Activated T-cell treated with anti-CD3 and anti-CD28 coated beads for 24 hours (primary cell): ENCODE measurements at regions not wholly inside any gene's neighbourhood (a gene's known extent, or its start where the extent isn't known, plus 50 kb on each side); places are given as distances from the start of the nearest gene placed in this dataset.

ENCODE experiments used
- DNase-seq: peaks from one replicate; pipeline ENCODE4 v3.0.0-alpha.2; 2020; ENCODE audit warnings: low read depth

DNA sequence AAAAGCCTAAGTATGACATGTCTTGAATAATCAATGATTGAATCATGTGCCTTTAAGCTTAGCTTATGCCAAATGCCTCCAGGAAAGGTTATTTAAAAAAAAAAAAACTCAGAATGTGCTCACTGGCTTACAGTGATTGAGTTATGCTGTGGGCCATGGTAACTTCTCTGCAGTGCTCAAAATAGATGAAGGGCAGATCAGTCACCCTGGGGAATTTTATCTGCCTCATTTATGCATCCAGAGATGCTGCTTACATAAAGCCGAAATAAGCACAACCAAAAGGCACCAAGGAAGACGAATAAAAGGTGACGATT lies 118.7 kb upstream of the MDM1 start:
- peak; percentile 10 for DNase-seq

DNA sequence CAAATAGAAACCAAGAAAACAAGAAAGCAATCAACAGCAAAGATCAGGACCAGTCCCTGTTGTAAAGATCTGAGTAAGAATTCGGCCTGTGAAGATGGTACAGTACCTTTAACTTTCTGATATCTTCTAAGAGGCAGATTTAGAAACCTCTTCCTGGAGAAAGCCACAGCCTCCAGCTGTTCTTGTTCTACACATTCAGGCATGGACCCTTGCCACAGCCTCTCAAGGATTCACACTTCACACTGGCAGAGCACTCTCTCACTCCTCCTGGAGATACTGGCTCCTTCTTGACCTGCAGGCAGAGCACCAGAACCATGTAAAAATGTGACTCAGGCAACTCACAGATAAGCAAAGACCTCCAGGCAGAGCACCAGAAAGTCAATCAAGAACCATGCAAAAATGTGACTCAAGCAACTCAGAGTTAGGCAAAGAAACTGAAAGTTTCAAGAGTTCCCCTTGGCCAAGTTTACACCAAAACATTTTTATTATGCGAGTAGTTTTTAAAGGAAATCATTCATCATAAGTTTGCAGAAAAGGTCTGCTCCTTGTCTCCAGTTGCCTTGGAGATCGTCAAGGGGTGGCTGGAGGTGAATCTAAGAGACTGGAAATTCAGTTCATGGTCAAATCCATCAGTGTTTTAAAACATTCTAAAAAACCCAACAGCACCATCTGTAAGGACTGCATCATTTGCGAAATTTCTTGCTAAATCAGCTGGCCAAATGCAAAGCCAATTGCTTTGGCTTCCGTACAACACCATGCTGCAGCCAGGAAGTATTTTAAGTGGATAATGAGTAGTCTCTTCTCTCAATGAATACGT lies 119.3 kb upstream of the MDM1 start:
- DNase-seq = peak; percentile 28

DNA sequence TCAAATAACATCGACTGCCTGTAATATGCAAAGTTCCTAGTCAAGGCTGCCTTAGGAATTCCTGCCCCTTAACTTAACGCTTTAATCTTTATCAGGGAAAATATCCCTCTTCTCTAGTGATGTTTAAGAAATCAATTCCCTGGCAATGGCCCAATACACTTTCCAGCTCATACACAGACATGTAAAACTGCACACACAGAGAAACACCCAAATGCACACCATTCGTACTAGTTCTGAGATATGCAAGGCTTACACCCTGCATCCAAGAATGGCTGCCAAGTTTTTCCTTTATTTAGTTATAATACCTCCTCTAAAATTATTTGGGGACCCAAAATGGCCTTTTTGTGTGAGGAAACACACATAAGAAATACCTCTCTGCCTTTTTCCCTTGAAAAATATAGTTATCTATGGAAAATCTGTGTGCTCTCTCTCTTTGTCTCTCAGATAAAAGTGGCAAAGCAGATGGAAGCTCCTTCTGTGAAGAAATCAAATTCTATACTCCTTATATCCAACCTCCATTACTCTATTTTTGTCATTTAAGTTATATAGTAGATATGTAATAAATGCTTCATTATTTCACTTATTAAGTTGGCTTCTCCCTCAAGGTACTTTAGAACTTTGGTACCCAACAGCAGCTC lies 120.0 kb upstream of the MDM1 start:
- DNase-seq = no peak

DNA sequence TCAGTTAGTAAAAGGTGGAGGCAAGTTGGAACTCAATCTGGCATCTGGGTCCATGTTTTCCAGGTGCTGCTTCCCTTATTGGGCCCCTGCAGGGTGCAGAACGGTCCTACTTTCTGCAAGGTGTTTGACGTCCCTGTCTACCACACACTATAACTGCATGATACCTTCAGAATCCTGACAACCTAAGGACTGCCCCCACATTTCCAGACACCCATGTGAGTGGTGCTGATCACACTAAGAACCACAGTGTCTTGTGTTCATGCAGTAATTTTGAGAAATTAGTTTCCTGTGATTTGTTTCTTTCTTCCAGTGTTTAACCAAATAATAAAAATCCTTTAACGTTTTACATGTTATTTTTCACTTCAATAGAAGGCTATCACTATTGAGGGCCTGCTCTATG lies 121.1 kb upstream of the MDM1 start:
- no peak for DNase-seq

DNA sequence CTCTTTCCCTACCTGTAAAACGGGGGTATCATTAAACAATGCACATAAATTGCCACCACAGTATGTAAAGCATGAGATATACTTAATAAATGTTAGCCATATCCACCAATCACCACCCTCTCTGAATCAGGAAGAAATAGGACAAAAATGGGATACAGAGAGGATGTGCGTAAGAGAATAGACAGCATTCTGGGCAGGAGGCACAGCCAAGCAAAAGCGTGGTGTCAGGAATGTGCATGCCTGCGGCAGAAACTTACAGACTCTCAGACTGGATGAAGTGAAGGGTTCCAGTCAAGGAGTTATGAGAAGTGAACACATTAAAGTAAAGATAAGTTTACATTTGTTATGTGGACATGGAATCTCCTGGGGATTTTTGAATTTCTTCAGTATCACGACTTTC lies 121.7 kb upstream of the MDM1 start:
- no peak for DNase-seq

DNA sequence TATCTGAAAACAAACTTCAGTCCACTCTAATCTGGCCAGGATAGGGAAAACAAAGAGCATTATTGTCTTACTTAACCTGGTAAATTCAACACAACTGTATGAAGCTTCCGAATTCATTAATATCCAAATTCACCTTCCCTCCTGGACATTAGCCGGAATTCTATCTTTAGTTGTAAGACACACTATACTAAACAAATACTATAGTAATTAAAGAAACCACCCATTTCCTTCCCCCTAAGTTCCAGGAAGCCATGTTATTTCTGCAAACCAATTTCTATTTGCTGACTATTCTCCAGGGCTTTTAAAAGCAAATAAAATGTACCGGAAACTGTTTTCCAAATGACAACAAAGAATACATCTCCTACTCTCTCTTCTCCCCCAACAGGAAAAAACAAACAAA lies 122.7 kb upstream of the MDM1 start:
- DNase-seq = no peak

DNA sequence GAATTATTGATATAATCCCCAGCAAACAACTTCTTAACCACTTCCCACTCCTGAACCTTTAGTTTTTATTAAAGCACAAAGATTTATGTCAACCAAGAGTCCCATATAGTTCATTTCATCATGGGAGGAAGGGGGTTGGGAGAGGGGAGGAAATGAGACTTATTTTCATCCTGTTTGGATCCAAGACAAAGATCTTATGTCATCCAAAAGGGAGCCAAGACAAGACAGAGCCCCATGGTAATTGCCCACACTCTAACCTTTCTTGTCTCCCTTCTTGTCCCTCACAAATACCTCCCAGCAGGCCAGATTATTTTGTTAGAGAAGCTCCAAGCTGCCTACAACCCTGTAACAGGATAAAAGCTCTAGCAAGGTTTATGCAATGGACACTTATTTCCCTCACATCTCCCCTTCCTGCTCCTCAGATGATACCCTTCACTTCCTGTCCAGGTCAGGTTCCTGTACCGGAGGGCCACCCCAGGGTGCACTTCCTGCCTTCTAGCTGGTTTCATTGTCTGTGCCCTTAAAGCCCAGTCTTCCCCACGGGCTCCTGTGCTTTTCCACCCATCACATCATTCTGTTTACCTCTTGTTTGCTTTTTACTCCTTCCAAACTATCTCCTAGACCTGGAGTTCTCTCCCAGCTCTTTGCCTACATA lies 123.7 kb upstream of the MDM1 start:
- DNase-seq = no peak

DNA sequence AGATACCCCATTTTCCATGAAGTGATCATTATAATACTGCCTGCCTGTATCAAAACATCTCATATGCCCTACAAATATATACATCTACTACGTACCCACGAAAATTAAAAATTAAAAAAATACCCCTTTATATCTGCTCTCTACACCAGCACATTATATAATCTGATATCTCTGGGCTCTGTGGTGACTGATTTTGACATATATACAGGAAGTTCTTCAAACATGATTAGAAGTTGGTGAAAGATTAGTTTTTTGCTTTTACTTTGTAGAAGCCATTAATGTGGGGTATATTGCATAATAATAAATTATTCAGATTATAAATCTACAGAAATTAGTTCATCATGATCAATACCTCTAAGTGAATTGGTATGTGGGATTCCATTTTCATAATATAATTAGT lies 126.7 kb upstream of the MDM1 start:
- no peak for DNase-seq

DNA sequence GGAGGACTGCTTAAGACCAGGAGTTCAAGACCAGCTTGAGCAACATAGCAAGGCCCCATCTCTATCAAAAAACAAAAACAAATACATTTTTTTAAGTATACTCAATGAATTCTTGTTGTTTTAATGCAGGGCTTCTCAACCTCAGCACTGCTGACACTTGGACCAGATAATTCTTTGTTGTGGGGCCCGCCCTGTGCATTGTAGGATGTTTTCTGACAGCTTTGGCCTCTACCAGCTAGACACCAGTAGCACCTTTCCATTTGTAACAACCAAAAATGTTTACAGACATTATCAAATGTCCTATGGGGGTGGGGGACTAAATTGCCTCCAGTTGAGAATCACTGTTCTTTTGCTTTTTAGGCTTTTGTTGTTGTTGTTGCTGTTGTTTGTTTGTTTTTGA lies 128.1 kb upstream of the MDM1 start:
- DNase-seq = no peak

DNA sequence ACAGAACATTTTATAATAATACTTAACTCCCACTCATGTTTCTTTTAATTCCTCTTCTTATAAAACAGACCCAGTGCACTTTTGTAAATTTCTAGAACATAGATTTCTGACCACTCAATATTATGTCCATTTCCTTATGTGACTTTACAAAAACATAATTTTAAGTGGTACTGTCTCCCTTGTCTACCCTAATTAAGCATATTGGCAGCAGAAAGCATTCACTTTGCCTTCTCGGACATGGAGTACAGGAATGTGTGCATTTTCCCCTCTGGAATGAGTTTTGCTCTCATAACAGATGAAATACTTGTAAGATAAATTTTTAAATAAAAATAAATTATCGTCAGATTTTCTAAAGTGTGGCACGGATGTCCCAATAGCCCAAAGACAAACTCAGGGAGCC lies 129.5 kb upstream of the MDM1 start:
- DNase-seq = no peak

DNA sequence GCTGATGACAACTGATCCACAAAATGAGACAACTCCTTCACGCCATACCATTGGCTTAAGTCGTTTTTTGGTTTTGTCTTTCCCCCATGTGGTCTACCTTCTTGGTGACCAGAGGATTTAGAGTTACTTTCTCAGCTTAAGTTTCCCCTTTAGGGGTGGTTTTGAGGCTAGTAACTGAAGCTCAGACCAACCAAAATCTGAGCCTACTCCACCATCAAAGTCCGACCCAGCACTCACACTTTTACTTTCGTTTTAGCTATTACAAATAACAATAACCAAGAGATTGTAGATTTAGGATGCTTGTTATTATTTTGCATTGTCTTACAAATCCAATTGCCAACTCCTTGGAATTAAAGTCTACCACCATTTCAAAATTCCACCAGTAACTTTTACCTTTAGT lies 130.6 kb upstream of the MDM1 start:
- no peak for DNase-seq

DNA sequence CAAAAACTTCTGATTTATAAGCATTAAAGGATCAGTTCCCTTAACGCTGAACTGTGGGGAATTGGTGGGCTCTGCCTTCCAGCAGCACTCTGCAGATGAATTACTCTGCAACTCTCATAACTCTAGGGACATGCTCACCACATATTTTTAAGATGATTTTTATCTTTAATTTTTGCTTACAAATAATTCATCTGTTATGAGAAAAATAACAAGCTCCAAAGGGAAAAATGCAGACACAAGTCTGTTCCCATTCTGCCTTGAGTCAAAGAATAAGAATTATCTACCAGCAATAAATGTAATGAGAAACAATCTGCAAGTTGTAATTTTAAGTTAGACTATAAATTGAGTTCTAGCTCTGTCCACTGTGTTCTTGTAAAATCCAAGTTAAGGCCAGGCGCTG lies 133.1 kb upstream of the MDM1 start:
- DNase-seq = no peak

DNA sequence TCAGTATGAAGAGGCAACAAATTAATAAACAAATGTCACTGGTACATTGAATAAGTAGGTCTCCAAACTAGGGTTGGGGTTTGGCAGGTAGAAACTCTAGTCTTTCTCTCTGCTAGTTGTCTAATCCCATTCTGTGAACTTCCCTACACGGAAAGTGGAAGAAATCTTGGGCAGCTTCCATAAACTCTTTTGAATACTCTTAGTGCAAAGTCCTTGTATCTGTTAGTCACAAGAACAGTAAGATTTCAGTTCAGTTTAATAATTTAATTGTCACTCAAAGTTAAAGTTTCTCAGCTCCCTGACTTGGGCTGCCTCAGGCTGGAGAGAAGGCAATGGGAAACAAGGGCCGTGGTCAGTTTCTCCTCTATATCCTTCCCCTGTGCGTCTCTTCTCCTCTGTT lies 135.4 kb upstream of the MDM1 start:
- no peak for DNase-seq

DNA sequence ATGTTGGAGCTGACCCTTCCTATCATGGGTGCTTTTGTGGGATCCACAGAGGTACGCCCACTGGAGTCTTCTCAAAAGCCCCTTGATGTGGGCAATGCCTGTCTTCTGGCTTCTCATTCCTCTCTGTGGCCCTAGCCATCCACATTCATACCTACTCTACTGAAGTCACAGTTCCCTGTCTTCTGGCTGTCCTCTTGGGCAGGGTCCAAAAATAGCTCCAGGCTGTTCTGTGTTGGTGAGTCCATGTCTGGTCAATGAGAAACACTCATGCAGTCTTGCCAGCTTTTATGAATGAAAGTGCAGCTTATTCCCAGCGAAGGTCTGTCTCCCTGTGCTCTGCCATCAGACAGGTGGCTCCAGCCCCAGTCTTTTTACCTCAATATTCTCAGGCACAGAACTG lies 135.9 kb upstream of the MDM1 start:
- no peak for DNase-seq

DNA sequence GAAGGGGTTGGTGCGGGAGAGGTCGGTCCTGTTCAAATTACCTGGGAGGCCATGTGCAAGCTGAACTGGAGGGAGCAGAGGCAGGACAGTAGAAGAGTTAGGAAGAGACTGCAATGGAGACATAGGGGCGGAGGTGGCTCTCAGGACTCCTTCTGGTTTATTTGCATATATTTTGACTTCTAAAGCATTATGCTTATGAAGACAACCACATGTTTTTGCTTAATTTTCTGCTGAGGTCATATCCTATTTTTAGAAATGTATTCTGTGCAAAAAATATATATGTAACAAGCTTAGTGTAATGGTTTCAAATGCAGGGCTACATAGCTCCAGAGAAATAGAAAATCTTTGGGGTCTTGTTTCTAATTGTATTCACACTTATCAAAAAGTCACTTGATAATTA lies 137.0 kb upstream of the MDM1 start:
- no peak for DNase-seq

DNA sequence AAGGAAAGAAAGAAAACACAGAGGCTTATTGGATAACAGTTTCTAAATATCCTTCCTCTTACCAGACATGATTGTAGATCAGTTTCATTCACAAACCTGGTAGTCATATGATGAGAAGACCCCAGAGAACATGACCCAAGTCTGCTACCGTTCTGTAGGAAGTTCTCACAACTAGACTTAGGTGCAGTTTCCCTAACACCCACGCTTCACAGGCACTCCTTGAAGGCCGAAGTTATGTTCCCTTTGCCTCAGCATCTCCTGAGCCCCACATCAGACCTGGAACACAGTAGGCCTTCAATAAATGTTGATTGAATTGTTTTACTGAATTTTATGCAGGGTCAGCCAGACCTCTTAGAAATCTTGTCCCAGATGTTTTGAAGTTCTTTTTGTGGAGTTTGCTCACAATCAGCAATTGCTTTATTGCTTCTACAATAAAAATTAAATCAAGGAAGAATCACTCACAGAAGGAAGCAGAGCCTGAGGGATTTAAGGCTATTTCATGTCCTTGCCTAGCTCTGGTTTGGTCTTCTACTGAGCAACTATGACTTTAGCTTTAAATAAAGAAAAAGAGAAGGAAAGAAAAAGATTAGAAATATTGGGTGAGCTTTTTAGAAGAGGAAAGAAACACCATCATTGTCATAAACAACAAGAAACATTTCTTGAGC lies 138.6 kb upstream of the MDM1 start:
- no peak for DNase-seq

DNA sequence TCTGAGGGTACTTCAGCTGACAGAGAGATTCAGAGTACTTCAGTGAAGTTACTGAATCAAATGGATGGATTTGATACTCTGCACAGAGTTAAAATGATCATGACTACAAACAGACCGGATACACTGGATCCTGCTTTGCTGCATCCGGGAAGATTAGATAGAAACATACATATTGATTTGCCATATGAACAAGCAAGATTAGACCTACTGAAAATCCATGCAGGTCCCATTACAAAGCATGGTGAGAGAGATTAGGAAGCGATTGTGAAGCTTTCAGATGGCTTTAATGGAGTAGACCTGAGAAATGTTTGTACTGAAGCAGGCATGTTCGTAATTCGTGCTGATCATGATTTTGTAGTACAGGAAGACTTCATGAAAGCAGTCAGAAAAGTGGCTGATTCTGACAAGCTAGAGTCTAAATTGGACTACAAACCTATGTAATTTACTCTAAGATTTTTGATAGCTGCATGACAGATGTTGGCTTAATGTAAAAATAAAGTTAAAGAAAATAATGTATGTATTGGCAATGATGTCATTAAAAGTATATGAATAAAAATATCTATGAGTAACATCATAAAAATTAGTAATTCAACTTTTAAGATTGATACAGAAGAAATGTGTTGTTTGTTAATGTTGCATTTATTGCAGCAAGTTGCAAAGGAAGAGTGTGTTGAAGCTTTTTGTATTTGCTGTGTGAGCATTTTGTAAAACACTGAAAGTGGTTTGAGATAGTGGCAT lies 136.1 kb upstream of the RAP1B start:
- no peak for DNase-seq

DNA sequence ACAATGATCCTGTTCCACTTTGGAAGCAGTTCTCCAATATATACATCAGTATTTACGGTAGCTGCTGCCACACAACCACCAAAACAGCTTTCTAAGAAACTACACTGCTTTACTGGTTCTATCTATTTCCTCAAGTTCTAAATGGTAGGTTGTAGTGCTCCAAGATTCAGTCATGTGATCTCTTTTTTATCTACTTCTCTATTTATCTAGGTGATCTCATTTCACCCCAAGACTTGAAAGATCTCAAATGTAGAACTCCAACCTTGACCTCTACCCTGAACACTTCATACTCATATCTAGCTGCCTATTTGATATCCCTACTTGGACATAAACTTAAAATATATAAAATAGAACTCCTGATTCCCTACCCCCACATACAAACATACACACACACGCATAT lies 133.9 kb upstream of the RAP1B start:
- DNase-seq = no peak

DNA sequence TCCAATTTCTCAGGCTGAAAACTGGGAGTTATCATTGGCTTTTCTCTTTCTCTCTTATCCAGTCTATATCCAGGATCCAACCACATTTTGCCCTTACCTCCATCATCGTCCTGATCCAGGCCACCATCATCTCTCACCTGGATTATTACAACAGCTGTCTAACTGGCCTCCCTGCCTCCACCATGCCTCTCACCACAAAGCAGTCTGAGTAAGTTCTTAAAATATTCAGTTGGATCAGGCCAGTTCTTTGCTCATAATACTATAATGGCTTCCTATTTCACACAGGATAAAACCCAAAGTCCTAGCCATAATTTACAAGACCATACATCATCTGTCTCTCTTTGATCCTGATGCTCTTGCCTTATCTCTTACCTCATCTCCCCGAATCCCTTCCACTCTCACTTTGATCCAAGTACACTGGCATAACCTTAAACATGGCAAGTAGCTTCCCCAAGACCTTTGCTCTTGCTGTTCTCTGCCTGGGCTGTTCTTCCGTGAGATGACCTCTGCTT lies 133.4 kb upstream of the RAP1B start:
- no peak for DNase-seq

DNA sequence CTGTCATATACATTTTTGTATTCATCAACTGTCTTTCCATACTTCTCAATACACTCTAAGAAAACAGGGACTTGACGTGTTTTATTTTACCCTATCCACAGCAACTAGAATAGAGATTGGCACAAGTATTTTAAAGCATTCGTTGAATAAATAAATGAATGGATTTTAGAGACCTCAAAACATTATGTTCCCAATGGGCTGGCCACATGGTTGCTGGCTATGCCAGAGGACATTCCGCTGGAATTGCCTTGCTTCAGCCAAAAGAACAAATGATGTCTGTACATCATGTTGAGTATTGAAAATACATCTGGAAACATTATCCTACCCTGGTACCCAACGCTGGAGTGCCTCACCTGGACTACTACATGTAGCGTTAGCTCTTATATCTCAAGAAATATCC lies 132.8 kb upstream of the RAP1B start:
- DNase-seq = no peak

DNA sequence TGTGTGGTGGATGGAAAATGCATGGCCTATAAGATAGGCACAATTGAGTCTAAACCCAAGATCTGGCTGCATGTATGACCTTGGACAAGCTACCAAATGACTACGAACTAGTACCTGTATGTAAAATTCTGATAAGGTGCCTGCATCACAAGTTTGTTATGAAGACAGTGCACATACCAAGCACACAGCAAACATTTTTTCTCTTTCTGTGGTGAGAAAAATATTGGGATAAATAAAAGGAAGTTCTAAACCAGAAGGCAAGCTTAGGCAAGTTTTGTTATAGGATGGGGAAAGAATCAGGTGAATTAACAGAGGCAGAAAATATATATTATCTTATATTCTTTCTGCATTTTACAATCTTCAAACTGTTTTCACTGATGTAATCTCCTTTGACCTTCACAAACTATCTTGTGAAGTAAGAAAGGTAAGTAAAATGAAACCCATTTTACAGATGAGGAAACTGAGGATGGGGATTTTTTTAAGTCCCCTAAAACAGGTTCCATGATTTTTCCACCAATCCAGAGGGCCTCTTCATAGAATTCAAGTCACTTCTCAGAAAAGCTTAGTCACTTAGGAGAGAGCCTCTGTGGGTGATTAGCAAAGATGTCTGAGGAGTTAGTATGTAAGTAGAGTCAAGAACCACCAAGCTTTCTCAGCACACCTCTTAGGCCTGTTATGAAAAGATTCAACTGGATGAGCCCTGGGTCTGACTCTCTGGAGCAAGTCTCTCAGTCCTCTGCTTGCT lies 132.0 kb upstream of the RAP1B start:
- no peak for DNase-seq
